Endothelial cell of umbilical vein (primary cell): ENCODE measurements at regions not wholly inside any gene's neighbourhood (a gene's known extent, or its start where the extent isn't known, plus 50 kb on each side); places are given as distances from the start of the nearest gene placed in this dataset.

Experiments
- BruUV-seq: library from RNA; stranded (reverse); fragments of 400-500 nt; replicated peaks from 2 replicates; lab custom pipeline; 2021; lab: Mats Ljungman, UMichigan
- CTCF ChIA-PET: fragments of 300-600, 350-600 bp; sonication (Branson Sonifier 250); formaldehyde crosslinking; loops from one replicate; lab custom pipeline; 2021; ENCODE audit warnings: antibody characterized with exemption, inconsistent platforms; lab: Charles Lee
- POLR2A ChIA-PET: fragments of 300-600, 350-600 bp; sonication (Branson Sonifier 250); formaldehyde crosslinking; loops from one replicate; lab custom pipeline; 2021; ENCODE audit warnings: antibody characterized with exemption, inconsistent platforms; lab: Charles Lee
- DNase-seq: peaks from one replicate; pipeline ENCODE4 v3.0.0-alpha.2; 2011; ENCODE audit warnings: low read depth, low spot score
- FAIRE-seq: peaks from 2 replicates; lab custom pipeline; 2011; peaks lifted over from hg19 to GRCh38; lab: Jason Lieb, UNC
- H2AFZ ChIP-seq: 2 replicates; pipeline ENCODE4 v1.6.0; 2012; ENCODE audit warnings: low read depth, low read length, control low read depth, inconsistent platforms
- H3K27ac ChIP-seq: 2 replicates; pipeline ENCODE4 v1.5.1; 2011; ENCODE audit warnings: low read depth, mild to moderate bottlenecking, control low read depth, low read length, moderate library complexity; ENCODE audit not compliant: insufficient read depth
- H3K27me3 ChIP-seq, 2 experiments: 2 replicates each; pipeline versions ENCODE4 v1.6.0 to v1.6.1; 2011; ENCODE audit warnings: low read length in 2 of 2, mixed read lengths in 1 of 2; ENCODE audit not compliant: control insufficient read depth in 2 of 2, insufficient read depth in 2 of 2
- H3K36me3 ChIP-seq, 2 experiments: 2 replicates in 1 of 2; 3 replicates in 1 of 2; pipeline ENCODE4 v1.5.1; 2011; ENCODE audit warnings: low read length in 2 of 2, mild to moderate bottlenecking in 1 of 2, moderate library complexity in 1 of 2; ENCODE audit not compliant: control insufficient read depth in 2 of 2, insufficient read depth in 2 of 2; ENCODE audit errors: extremely low read depth in 1 of 2
- H3K4me1 ChIP-seq: 3 replicates; pipeline ENCODE4 v1.5.1; 2011; ENCODE audit warnings: mild to moderate bottlenecking, low read length; ENCODE audit not compliant: control insufficient read depth, insufficient read depth; ENCODE audit errors: extremely low read depth
- H3K4me2 ChIP-seq: 2 replicates; pipeline ENCODE4 v1.6.1; 2011; ENCODE audit warnings: low read length, control low read depth, mixed read lengths; ENCODE audit not compliant: insufficient read depth
- H3K4me3 ChIP-seq, 3 experiments: fragments of 200-600 bp in 1 of 3; sonication (generic), shearing (Covaris generic) in 1 of 3; replicated peaks in 1 of 3; 2 replicates each; pipeline ENCODE4 v1.5.1; 2011 to 2016; ENCODE audit warnings: control low read depth in 3 of 3, low read length in 3 of 3, mild to moderate bottlenecking in 2 of 3, inconsistent platforms in 1 of 3, low read depth in 1 of 3, moderate library complexity in 1 of 3; ENCODE audit not compliant: insufficient read depth in 1 of 3
- H3K79me2 ChIP-seq: 2 replicates; pipeline ENCODE4 v1.6.0; 2012; ENCODE audit warnings: low read length, inconsistent platforms; ENCODE audit not compliant: control insufficient read depth, insufficient read depth
- H3K9ac ChIP-seq: replicated peaks from 2 replicates; pipeline ENCODE3; 2011; ENCODE audit warnings: low read length, control low read depth; ENCODE audit not compliant: insufficient read depth; ENCODE audit errors: extremely low read depth
- H3K9me1 ChIP-seq: replicated peaks from 3 replicates; pipeline ENCODE4 v1.6.0; 2011; ENCODE audit warnings: mild to moderate bottlenecking, low read length; ENCODE audit not compliant: control insufficient read depth, insufficient read depth; ENCODE audit errors: extremely low read depth
- H3K9me3 ChIP-seq: replicated peaks from 2 replicates; pipeline ENCODE4 v1.5.1; 2012; ENCODE audit warnings: low read length, inconsistent platforms; ENCODE audit not compliant: control insufficient read depth, insufficient read depth
- H4K20me1 ChIP-seq: replicated peaks from 2 replicates; pipeline ENCODE3; 2011; ENCODE audit warnings: mild to moderate bottlenecking, low read length; ENCODE audit not compliant: control insufficient read depth, insufficient read depth; ENCODE audit errors: extremely low read depth
- CTCF ChIP-seq, 2 donors: IDR thresholded peaks; 1 replicate in 1 of 2; 2 replicates in 1 of 2; pipeline ENCODE4 v1.5.1; 2011; ENCODE audit warnings: low read length in 2 of 2, mild to moderate bottlenecking in 2 of 2, moderate library complexity in 2 of 2, control low read depth in 1 of 2, inconsistent platforms in 1 of 2, low read depth in 1 of 2; ENCODE audit not compliant: insufficient read depth in 1 of 2; ENCODE audit errors: extremely low read depth in 1 of 2
- EZH2 ChIP-seq: IDR thresholded peaks from 2 replicates; pipeline ENCODE4 v1.6.1; 2012; ENCODE audit warnings: borderline replicate concordance, low read depth, mild to moderate bottlenecking, moderate library complexity, low read length, inconsistent platforms; ENCODE audit not compliant: severe bottlenecking
- FOS ChIP-seq: IDR thresholded peaks from 2 replicates; pipeline ENCODE4 v1.6.1; 2011; ENCODE audit warnings: mild to moderate bottlenecking, low read length, moderate library complexity, borderline replicate concordance; ENCODE audit not compliant: insufficient read depth
- GATA2 ChIP-seq: IDR thresholded peaks from 2 replicates; pipeline ENCODE4 v1.7.0; 2011; ENCODE audit warnings: low read depth, mild to moderate bottlenecking, moderate library complexity, mixed read lengths, low read length; ENCODE audit not compliant: insufficient read length, insufficient read depth
- JUN ChIP-seq: IDR thresholded peaks from 2 replicates; pipeline ENCODE4 v1.6.1; 2011; ENCODE audit warnings: borderline replicate concordance, low read depth; ENCODE audit not compliant: insufficient read length, insufficient read depth
- MYC ChIP-seq: IDR thresholded peaks from one replicate; pipeline ENCODE4 v1.6.1; 2011; ENCODE audit warnings: mild to moderate bottlenecking, low read depth, low read length
- POLR2A ChIP-seq: IDR thresholded peaks from 2 replicates; pipeline ENCODE4 v1.6.1; 2012; ENCODE audit warnings: low read depth, mild to moderate bottlenecking, control low read depth, low read length
- POLR2AphosphoS5 ChIP-seq: IDR thresholded peaks from 2 replicates; pipeline ENCODE4 v1.6.1; 2012; ENCODE audit warnings: low read depth, mild to moderate bottlenecking, control low read depth, low read length, moderate library complexity; ENCODE audit not compliant: insufficient read depth
- dilution Hi-C: fragments of 300-500 bp; cut with MboI; formaldehyde crosslinking; loops from one replicate; pipeline ENCODE4 v1.15.0; 2019; ENCODE audit warnings: low sequenced_read_pairs; ENCODE audit not compliant: extremely low pct_ligation_motif_present
- intact Hi-C: fragments of 100-400 bp; cut with micrococcal nuclease; formaldehyde crosslinking; loops from one replicate; pipeline ENCODE4 v1.10.0; 2022
- TF ChIP-seq, protein P1 (sequence below): IDR thresholded peaks from 2 replicates; pipeline ENCODE4 v1.6.1; 2011; ENCODE audit not compliant: insufficient read depth, insufficient read length

DNA sequence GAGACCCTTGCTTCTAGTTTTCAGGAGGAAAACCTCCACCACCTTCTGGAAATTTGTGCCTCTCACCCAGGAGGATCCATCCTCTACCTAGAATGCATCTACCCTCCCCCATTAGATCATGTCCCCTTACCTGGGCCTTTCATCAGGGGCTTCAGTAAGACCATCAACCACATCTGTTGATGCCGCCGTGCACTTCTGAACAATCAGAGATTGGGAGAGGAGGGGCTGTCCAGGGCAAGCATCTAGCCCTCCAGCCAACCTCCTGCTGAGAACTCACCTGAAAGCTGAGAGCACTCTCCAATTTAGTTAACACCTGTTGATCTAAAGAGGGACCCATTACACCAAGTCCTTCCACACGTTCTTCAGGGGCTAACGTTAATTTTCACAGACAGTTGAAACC lies 57.6 kb upstream of the PIK3CG start:
- Histone ChIP-seq H3K27ac (no peak overlapping the region), H4K20me1 (no peaks in the 10 kb centered on the region), H3K4me1 (no peaks in the 10 kb centered on the region), H3K9me1 (no peaks in the 10 kb centered on the region), H3K4me3 (no peak overlapping the region), H2AFZ (no peak overlapping the region), H3K79me2 (no peaks in the 10 kb centered on the region), H3K9me3 (no peaks in the 10 kb centered on the region), H3K4me2 (no peak overlapping the region), H3K9ac (no peak overlapping the region), H3K27me3 (peaks cover 13 to 21% of the 10 kb centered on the region in 2 experiments), H3K36me3 (no peaks in the 10 kb centered on the region)
- no peak for DNase-seq
- ChIA-PET CTCF (no interaction called here), POLR2A (no interaction called here)
- BruUV-seq: no TSS peak
- intact Hi-C loops (no loop called here), dilution Hi-C loops (no loop called here)
- TF ChIP-seq FOS (no peak), EZH2 (no peak), JUN (no peak), POLR2AphosphoS5 (no peak), GATA2 (no peak), MYC (no peak), CTCF (IDR thresholded peaks at IDR 0.05; ENCODE audit: extremely low read depth in 1 of 2, insufficient read depth in 1 of 2, low read depth in 1 of 2, low read length in 2 of 2) (no peak), POLR2A (no peak)
- TF ChIP-seq, protein P1, sequence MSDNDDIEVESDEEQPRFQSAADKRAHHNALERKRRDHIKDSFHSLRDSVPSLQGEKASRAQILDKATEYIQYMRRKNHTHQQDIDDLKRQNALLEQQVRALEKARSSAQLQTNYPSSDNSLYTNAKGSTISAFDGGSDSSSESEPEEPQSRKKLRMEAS: no peak
- FAIRE-seq: no peak
